Testis (tissue), 2 donors: ENCODE measurements at regions not wholly inside any gene's neighbourhood (a gene's known extent, or its start where the extent isn't known, plus 50 kb on each side); places are given as distances from the start of the nearest gene placed in this dataset.

Experiments used
- DNase-seq: peaks from one replicate; pipeline ENCODE4 v3.0.0-alpha.2; 2019
- H3K27ac ChIP-seq, 2 donors: fragments of 200-600 bp; sonication (generic); one replicate each; pipeline ENCODE4 v1.5.1; 2019
- H3K27me3 ChIP-seq: fragments of 200-600 bp; sonication (generic); one replicate; pipeline ENCODE4 v1.5.1; 2019
- H3K36me3 ChIP-seq: fragments of 200-600 bp; sonication (generic); one replicate; pipeline ENCODE4 v1.5.1; 2017; ENCODE audit warnings: low read depth; ENCODE audit errors: missing control alignments
- H3K4me1 ChIP-seq: fragments of 200-600 bp; sonication (generic); one replicate; pipeline ENCODE4 v1.5.1; 2019
- H3K4me3 ChIP-seq, 2 donors: fragments of 200-600 bp; sonication (generic); one replicate each; pipeline ENCODE4 v1.5.1; 2017 to 2019
- H3K9me3 ChIP-seq: fragments of 200-600 bp; sonication (generic); one replicate; pipeline ENCODE4 v1.5.1; 2017
- CTCF ChIP-seq, 3 experiments: fragments of 450-650 bp in 2 of 3; fragments of 200-600 bp in 1 of 3; sonication (generic) in 1 of 3; IDR thresholded peaks; one replicate each; pipeline ENCODE4 v1.5.1; 2016 to 2019; ENCODE audit warnings: antibody characterized with exemption in 3 of 3, mild to moderate bottlenecking in 2 of 3, moderate library complexity in 1 of 3
- POLR2A ChIP-seq: fragments of 450-650 bp; IDR thresholded peaks from one replicate; pipeline ENCODE4 v1.6.1; 2017; ENCODE audit warnings: antibody characterized with exemption, mild to moderate bottlenecking, moderate library complexity
- WGBS, 2 donors: methylation state at CpG; one replicate each; pipeline ENCODE4 v1.1.5; 2018; 5-methylcytosine and 5-hydroxymethylcytosine counted together
- intact Hi-C: fragments of 100-400 bp; cut with DNase I; formaldehyde crosslinking; loops from one replicate; pipeline ENCODE4 v1.15.1; 2023; ENCODE audit warnings: low total_unique reads

GRCh38 chrX:124557976-124558375, 211.6 kb downstream of the SH2D1A start:
- Histone ChIP-seq H3K4me1 (no peaks in the 10 kb centered on the region), H3K27ac (no peak overlapping the region), H3K36me3 (no peaks in the 10 kb centered on the region), H3K4me3 (no peak overlapping the region), H3K27me3 (no peaks in the 10 kb centered on the region), H3K9me3 (no peaks in the 10 kb centered on the region)
- TF ChIP-seq CTCF (IDR thresholded peaks at IDR 0.05) (no peak), POLR2A (no peak)
- 92 to 100% methylated on average over 1 of the region's 1 CpG for WGBS, 2 donors
- DNase-seq: no peak
- intact Hi-C loops: no loop called here

- Histone ChIP-seq H3K4me3 (no peak overlapping the region), H3K36me3 (no peaks in the 10 kb centered on the region), H3K9me3 (no peaks in the 10 kb centered on the region), H3K4me1 (no peaks in the 10 kb centered on the region), H3K27me3 (no peaks in the 10 kb centered on the region), H3K27ac (no peak overlapping the region)
- no peak for DNase-seq
- TF ChIP-seq POLR2A: no peak
- no peak for TF ChIP-seq CTCF (IDR thresholded peaks at IDR 0.05)
- WGBS, 2 donors: 76 to 77% methylated on average over 2 of the region's 2 CpGs
- intact Hi-C loops: no loop called here
Measured at GRCh38 chrX:124573468-124573867, 227.1 kb downstream of the SH2D1A start.

GRCh38 chrX:124592744-124593143, 246.4 kb downstream of the SH2D1A start:
- TF ChIP-seq POLR2A (no peak), CTCF (IDR thresholded peaks at IDR 0.05) (no peak)
- Histone ChIP-seq H3K4me1 (no peaks in the 10 kb centered on the region), H3K9me3 (no peaks in the 10 kb centered on the region), H3K27ac (no peak overlapping the region), H3K36me3 (no peaks in the 10 kb centered on the region), H3K4me3 (no peak overlapping the region), H3K27me3 (no peaks in the 10 kb centered on the region)
- intact Hi-C loops: no loop called here
- DNase-seq: no peak

- H3K27ac ChIP-seq: no peak overlapping the region
- TF ChIP-seq CTCF (IDR thresholded peaks at IDR 0.05) (no peak), POLR2A (no peak)
- 65 to 78% methylated on average over 1 of the region's 1 CpG for WGBS, 2 donors
Measured at GRCh38 chrX:124594017-124594651, 247.8 kb downstream of the SH2D1A start.

GRCh38 chrX:124605511-124605910, 259.1 kb downstream of the SH2D1A start:
- H3K36me3 ChIP-seq: no peaks in the 10 kb centered on the region
- intact Hi-C loops: no loop called here
- WGBS, 2 donors: 92 to 100% methylated on average over 1 of the region's 1 CpG
- no peaks in the 10 kb centered on the region for H3K27me3 ChIP-seq
- H3K4me3 ChIP-seq: no peak overlapping the region
- H3K27ac ChIP-seq: no peak overlapping the region
- TF ChIP-seq CTCF (IDR thresholded peaks at IDR 0.05) (no peak), POLR2A (no peak)
- H3K9me3 ChIP-seq: no peaks in the 10 kb centered on the region
- no peaks in the 10 kb centered on the region for H3K4me1 ChIP-seq
- no peak for DNase-seq

More at GRCh38 chrX:124594017-124594651, 247.8 kb downstream of the SH2D1A start:
- H3K9me3 ChIP-seq: no peaks in the 10 kb centered on the region
- no peak overlapping the region for H3K4me3 ChIP-seq
- no peaks in the 10 kb centered on the region for H3K4me1 ChIP-seq
- intact Hi-C loops: no loop called here
- DNase-seq: peak; percentile 15
- no peaks in the 10 kb centered on the region for H3K36me3 ChIP-seq
- H3K27me3 ChIP-seq: no peaks in the 10 kb centered on the region
